PC-9 (cell line): ENCODE measurements at regions not wholly inside any gene's neighbourhood (a gene's known extent, or its start where the extent isn't known, plus 50 kb on each side); places are given as distances from the start of the nearest gene placed in this dataset.
"Not testable (repeated sequence)": the region's sequence is repeated elsewhere in the genome, so short reads cannot be mapped to it uniquely, and the experiment has no call there.

Experiments
- BruUV-seq: library from RNA; stranded (reverse); fragments of 400-500 nt; replicated peaks from 2 replicates; lab custom pipeline; 2021; lab: Mats Ljungman, UMichigan
- CTCF ChIA-PET: fragments of 300-600 bp; sonication (Branson Sonifier 250); formaldehyde crosslinking; loops from one replicate; lab custom pipeline; 2022; ENCODE audit warnings: antibody characterized with exemption; lab: Charles Lee
- POLR2A ChIA-PET: fragments of 300-600 bp; sonication (Branson Sonifier 250); formaldehyde crosslinking; loops from one replicate; lab custom pipeline; 2022; ENCODE audit warnings: antibody characterized with exemption; ENCODE audit not compliant: unreplicated experiment; lab: Charles Lee
- DNase-seq, 2 experiments: peaks; one replicate each; pipeline versions ENCODE4 v3.0.0 to v3.0.0-alpha.2; 2015 to 2022; ENCODE audit warnings: mixed read lengths in 1 of 2
- H2AFZ ChIP-seq: fragments of 200-600 bp; sonication (generic); 2 replicates; pipeline ENCODE4 v1.8.1; 2017; ENCODE audit warnings: antibody characterized with exemption
- H3F3A ChIP-seq: fragments of 200-600 bp; sonication (generic); 2 replicates; pipeline ENCODE4 v1.8.1; 2017; ENCODE audit warnings: antibody characterized with exemption, mild to moderate bottlenecking, low read depth; ENCODE audit not compliant: insufficient read depth
- H3K27ac ChIP-seq: fragments of 200-600 bp; sonication (generic); 2 replicates; pipeline ENCODE4 v1.6.1; 2016; ENCODE audit warnings: mixed run types
- H3K27me3 ChIP-seq: fragments of 200-600 bp; sonication (generic); 2 replicates; pipeline ENCODE4 v1.6.1; 2016; ENCODE audit warnings: low read depth, mixed run types; ENCODE audit not compliant: insufficient read depth
- H3K36me3 ChIP-seq: fragments of 200-600 bp; sonication (generic); 2 replicates; pipeline ENCODE4 v1.6.1; 2016; ENCODE audit warnings: low read depth, mixed run types
- H3K4me1 ChIP-seq: fragments of 200-600 bp; sonication (generic); replicated peaks from 2 replicates; pipeline ENCODE4 v1.6.1; 2016; ENCODE audit warnings: mixed run types; ENCODE audit not compliant: insufficient read depth
- H3K4me2 ChIP-seq: fragments of 200-600 bp; sonication (generic); 2 replicates; pipeline ENCODE4 v1.6.1; 2017; ENCODE audit warnings: mixed run types
- H3K4me3 ChIP-seq: fragments of 200-600 bp; sonication (generic); 2 replicates; pipeline ENCODE4 v1.6.1; 2016; ENCODE audit warnings: mixed run types
- H3K79me2 ChIP-seq: fragments of 200-600 bp; sonication (generic); 2 replicates; pipeline ENCODE4 v1.6.1; 2017; ENCODE audit warnings: low read depth, mixed run types
- H3K9me2 ChIP-seq: fragments of 200-600 bp; sonication (generic); 2 replicates; pipeline ENCODE4 v1.8.1; 2017; ENCODE audit warnings: mild to moderate bottlenecking; ENCODE audit not compliant: insufficient read depth
- H3K9me3 ChIP-seq: fragments of 200-600 bp; sonication (generic); 2 replicates; pipeline ENCODE4 v1.8.1; 2016; ENCODE audit warnings: low read depth; ENCODE audit not compliant: insufficient read depth
- H4K20me1 ChIP-seq: fragments of 200-600 bp; sonication (generic); 2 replicates; pipeline ENCODE4 v1.8.1; 2017; ENCODE audit not compliant: insufficient read depth
- EZH2 ChIP-seq: fragments of 200-600 bp; sonication (generic); IDR thresholded peaks from 2 replicates; pipeline ENCODE4 v1.8.0; 2017; ENCODE audit warnings: antibody characterized with exemption, low read depth
- intact Hi-C: fragments of 100-400 bp; cut with micrococcal nuclease; formaldehyde crosslinking; loops from one replicate; pipeline ENCODE4 v1.10.0; 2022; ENCODE audit not compliant: unreplicated experiment
- TF ChIP-seq, protein P1 (sequence below): fragments of 200-600 bp; sonication (generic); conservative IDR thresholded peaks from 2 replicates; pipeline ENCODE4 v1.6.1; 2017; ENCODE audit warnings: mixed run types, antibody characterized with exemption, mild to moderate bottlenecking, moderate library complexity

DNA sequence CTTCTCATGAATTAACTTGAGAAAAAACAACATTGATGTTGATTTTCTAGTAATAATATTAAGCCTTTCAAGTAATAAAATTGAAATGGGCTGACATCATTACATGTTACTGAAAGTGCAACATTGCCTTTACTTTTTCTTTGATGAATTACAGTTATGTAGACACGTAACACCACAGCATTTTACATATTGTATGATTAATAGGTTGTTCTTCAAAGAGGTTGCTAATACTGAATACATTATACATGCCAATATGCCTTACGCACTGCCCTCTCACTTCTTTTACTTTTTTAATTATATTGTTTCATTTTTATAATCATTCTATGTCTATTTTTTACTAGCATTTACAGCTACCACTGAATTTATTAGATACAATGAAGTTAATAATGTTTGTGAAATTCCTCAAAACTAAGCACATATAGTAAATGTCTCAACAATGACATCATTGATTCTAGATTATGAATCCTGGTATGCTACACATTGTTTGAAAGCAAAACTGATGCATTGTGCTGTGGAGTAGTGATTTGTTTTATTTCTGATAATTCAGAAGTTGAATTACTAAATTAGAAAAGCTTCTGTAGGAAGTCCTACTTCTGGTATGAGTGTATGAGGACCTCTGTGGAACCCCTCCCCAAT lies 464.4 kb upstream of the IZUMO3 start:
- Histone ChIP-seq H3K9me2 (no peaks in the 10 kb centered on the region), H3K36me3 (no peaks in the 10 kb centered on the region), H4K20me1 (no peaks in the 10 kb centered on the region), H2AFZ (no peak overlapping the region), H3K4me2 (no peak overlapping the region), H3K4me3 (no peak overlapping the region), H3K9me3 (no peaks in the 10 kb centered on the region), H3K27ac (no peak overlapping the region), H3K27me3 (no peaks in the 10 kb centered on the region), H3F3A (no peaks in the 10 kb centered on the region), H3K79me2 (no peaks in the 10 kb centered on the region), H3K4me1 (no peaks in the 10 kb centered on the region)
- no peak for DNase-seq
- no TSS peak for BruUV-seq
- POLR2A ChIA-PET = no interaction called here
- intact Hi-C loops = no loop called here
- CTCF ChIA-PET = no interaction called here
- TF ChIP-seq, protein P1, sequence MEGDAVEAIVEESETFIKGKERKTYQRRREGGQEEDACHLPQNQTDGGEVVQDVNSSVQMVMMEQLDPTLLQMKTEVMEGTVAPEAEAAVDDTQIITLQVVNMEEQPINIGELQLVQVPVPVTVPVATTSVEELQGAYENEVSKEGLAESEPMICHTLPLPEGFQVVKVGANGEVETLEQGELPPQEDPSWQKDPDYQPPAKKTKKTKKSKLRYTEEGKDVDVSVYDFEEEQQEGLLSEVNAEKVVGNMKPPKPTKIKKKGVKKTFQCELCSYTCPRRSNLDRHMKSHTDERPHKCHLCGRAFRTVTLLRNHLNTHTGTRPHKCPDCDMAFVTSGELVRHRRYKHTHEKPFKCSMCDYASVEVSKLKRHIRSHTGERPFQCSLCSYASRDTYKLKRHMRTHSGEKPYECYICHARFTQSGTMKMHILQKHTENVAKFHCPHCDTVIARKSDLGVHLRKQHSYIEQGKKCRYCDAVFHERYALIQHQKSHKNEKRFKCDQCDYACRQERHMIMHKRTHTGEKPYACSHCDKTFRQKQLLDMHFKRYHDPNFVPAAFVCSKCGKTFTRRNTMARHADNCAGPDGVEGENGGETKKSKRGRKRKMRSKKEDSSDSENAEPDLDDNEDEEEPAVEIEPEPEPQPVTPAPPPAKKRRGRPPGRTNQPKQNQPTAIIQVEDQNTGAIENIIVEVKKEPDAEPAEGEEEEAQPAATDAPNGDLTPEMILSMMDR = no peak
- TF ChIP-seq EZH2 = no peak

GRCh38 chr9:25003686-25004085 lies 458.0 kb upstream of the IZUMO3 start:
- H2AFZ ChIP-seq = no peak overlapping the region
- H3K4me1 ChIP-seq = no peaks in the 10 kb centered on the region
- DNase-seq = no peak
- no peak overlapping the region for H3K4me2 ChIP-seq
- no peaks in the 10 kb centered on the region for H3F3A ChIP-seq
- intact Hi-C loops = no loop called here
- H3K27ac ChIP-seq = no peak overlapping the region
- CTCF ChIA-PET = no interaction called here
- POLR2A ChIA-PET = no interaction called here
- H3K9me2 ChIP-seq = no peaks in the 10 kb centered on the region
- TF ChIP-seq EZH2 = no peak
- TF ChIP-seq, protein P1 = no peak; the same call in 1 of the 2 replicates
- H3K27me3 ChIP-seq = no peaks in the 10 kb centered on the region
- H3K79me2 ChIP-seq = no peaks in the 10 kb centered on the region
- H3K36me3 ChIP-seq = no peaks in the 10 kb centered on the region
- H3K4me3 ChIP-seq = no peak overlapping the region
- BruUV-seq = no TSS peak
- H3K9me3 ChIP-seq = no peaks in the 10 kb centered on the region
- no peaks in the 10 kb centered on the region for H4K20me1 ChIP-seq

GRCh38 chr9:24986331-24986730 lies 440.6 kb upstream of the IZUMO3 start:
- Histone ChIP-seq H3F3A (no peaks in the 10 kb centered on the region), H3K4me1 (no peaks in the 10 kb centered on the region), H3K9me3 (no peaks in the 10 kb centered on the region), H3K4me2 (no peak overlapping the region), H3K27ac (no peak overlapping the region), H2AFZ (no peak overlapping the region), H3K27me3 (no peaks in the 10 kb centered on the region), H3K79me2 (no peaks in the 10 kb centered on the region), H4K20me1 (no peaks in the 10 kb centered on the region), H3K36me3 (no peaks in the 10 kb centered on the region), H3K4me3 (no peak overlapping the region), H3K9me2 (no peaks in the 10 kb centered on the region)
- CTCF ChIA-PET = no interaction called here
- DNase-seq = no peak
- TF ChIP-seq, protein P1 = no peak
- no peak for TF ChIP-seq EZH2
- intact Hi-C loops = no loop called here
- POLR2A ChIA-PET = no interaction called here
- BruUV-seq = no TSS peak

GRCh38 chr9:24970780-24971179 lies 425.1 kb upstream of the IZUMO3 start:
- H3K27ac ChIP-seq, H3K4me1 ChIP-seq, DNase-seq, H3K9me3 ChIP-seq, H3K9me2 ChIP-seq, H3K79me2 ChIP-seq, CTCF ChIA-PET, H3K4me2 ChIP-seq, BruUV-seq, H3F3A ChIP-seq, intact Hi-C loops, H2AFZ ChIP-seq, H4K20me1 ChIP-seq, POLR2A ChIA-PET, H3K27me3 ChIP-seq, H3K36me3 ChIP-seq, H3K4me3 ChIP-seq: not testable (repeated sequence)
